ENCODE measurements at regions not wholly inside any gene's neighbourhood (a gene's known extent, or its start where the extent isn't known, plus 50 kb on each side); places are given as distances from the start of the nearest gene placed in this dataset.
"Not testable (repeated sequence)": the region's sequence is repeated elsewhere in the genome, so short reads cannot be mapped to it uniquely, and the experiment has no call there.

DNA sequence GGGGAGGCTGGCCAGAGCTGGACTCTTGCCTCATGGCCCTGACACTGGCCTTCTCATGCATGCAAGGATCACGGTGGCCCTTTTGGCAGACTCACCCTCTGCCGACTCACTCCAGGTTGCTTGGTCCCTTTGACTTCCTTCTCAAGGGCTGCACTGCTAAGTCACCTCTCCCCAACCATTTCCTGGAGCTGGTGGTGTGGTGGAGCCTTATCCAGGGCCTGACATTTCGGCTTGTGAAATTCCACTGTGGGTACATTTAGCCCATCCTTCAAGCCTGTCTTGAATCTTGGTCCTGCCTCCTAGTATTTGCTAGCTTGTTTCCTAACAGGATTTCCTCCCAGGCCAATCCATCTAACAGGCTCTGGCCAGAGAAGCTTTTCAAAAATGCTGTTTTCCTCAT lies 52.6 kb upstream of the JUN start:
- no peak for DNase-seq

DNA sequence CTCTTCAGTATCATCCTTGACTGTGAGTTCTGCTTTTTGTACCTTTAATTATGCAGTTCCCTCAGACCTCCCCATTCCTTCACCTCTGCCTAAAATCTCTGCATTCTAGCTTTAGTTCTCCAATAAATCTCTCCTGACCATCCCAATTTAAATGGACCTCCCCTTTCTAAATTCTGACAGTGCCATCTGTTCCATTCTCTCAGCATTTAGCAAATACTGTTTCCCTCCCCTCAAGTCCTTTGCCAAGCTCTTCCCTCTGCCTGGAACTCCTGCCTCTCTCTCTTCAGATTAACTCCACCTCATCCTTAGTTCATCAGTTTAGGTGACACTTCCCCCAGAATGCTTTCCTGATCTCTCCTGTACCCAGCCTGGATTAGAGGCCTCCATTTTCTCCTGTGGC lies 54.0 kb upstream of the JUN start:
- DNase-seq, result no peak

DNA sequence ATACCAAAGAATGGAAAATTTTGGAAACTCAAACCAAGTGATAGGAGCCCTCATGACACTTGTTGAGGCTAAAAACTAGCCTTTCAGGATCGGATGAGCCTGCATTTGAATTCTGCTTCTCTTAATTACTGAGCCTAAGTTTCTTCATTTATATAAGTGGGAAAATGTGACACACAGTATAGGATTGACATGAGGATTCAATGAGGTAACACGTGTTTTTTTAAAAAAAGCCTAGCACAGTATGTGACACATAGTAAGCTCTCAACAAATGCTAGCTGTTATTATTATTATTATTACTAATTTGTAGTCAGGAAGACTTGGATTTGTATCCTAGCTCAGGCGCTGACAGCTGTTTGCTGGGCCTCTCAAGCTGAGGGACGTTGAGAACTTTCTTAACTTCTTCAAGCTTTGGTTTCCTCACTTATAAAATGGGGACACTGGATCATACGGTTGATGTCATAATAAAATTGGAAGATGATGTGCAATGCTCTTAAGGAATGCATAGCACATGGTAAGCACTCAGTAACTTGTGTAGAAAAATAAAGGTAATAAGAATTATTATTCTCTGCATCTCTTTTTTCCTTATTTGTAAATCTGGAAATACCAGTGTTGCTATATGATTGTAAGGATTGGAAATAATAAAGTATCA lies 55.4 kb upstream of the JUN start:
- DNase-seq, result no peak

DNA sequence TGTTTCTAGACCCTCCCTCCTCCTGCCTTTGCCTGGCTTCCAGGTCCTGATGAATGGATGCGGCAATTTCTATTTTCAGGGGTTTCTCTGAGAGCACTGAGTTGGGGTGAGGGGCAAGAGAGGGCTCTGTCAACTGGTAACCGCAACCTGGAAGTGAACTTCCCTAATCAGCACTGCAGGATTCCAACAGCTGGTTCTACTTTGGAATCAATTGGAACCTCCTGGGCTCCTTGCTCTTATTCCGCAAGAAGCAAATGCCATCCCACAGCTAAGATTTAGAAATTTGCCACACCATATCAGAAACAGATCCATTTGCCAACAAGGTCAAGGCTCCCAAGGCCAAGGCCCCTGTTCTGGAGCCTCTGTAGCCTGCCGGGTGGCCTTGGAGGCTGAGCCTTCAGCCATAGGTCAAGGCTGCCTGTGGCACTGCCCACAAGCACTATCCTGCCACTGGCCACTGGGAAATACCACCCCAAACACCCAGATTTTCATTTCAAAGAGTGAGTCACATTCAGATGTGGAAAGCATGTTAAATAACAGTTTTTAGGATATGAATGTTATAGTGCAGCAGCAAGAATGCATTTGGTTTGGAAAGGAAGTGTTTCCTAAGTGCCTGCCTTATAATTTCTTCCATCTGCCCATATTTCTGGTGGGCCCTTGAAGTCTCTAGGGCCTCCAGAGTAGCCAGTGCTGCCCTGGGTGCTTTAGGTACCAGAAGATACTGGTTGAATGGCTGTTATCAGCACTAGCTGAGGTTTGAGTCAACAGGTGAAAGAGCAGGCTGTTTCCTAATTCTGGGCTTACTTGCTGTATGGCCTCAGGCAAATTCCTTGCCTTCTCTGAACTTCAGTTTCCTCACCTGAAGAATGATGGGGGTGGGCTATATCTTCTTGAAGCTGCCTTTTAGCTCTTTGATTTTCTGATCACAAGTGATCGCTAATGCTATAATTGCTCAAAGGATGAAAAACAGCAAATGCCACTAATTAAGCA lies 56.3 kb upstream of the JUN start:
- DNase-seq, result no peak

DNA sequence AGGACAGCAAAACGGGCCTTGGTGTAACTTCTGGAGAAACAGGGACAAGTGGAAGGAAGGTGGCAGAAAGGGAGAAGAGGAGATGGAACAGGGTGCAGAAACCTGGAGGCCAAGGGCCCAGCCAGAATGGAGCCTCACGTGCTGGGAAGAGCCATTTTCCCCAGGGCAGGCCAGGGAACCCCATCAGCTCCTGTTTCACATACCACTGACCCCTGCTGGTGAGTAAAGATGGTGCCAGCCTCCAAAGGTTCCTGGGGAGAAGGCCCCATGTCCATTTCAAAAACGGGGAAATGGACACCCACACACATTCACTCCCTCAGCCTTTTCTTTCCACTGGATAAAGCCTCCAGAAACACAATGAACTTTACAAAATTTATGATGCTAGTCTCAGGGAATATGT lies 57.6 kb upstream of the JUN start:
- peak; percentile 16 to 20 for DNase-seq

DNA sequence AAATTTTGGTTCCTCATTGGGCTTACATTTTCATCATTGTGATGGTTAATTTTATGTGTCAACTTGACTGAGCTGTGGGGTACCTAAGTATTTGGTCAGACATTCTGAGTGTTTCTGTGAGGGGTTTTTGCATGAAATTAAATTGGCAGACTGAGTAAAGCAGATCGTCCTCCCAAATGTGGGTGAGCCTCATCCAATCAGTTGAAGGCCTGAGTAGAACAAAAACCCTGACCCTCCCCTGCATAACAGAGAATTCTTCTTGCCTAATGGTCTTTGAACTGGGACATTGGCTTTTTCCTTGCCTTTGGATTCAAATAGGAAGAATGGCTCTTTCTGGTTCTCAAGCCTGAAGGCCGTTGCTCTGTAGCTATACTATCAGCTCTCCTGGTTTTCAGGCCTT lies 59.1 kb upstream of the JUN start:
- DNase-seq, result no peak

DNA sequence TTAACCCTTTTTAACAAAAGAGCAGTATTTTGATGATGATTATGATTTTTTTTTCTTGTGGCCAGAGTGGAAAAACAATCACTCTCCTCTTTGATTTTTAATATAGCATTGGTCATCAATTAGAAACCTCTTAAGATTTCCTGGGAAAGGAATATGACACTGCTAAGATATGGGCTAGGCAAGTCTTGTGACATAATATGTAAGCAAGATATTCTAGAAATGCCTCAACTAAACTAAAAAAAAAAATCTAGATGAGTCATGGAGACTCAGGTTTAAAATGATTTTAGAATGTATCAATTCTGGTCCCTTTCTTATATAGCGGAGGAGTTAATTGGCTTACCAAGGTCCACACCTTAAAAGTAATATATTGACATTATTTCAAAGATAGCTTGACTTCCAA lies 60.3 kb upstream of the JUN start:
- DNase-seq, result no peak

DNA sequence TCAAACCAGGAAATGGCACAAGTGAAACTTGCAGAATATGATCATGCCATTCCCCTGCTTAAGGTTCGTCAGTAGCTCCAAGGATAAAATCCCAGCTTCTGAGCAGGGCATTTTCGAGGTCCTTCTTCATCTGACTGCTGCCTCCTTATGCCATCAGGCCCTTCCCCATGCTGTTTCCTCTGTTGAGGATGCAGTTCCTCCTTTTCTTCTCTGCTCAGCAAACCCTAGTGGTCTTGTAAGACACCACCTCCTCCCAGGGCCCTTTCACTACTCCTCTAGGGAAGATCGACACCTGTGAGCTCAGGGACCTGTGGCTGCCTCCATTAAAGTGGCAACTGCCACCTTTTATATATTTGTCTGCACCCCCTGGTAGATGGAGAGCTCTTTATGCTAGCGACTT lies 62.1 kb upstream of the JUN start:
- DNase-seq, result no peak

DNA sequence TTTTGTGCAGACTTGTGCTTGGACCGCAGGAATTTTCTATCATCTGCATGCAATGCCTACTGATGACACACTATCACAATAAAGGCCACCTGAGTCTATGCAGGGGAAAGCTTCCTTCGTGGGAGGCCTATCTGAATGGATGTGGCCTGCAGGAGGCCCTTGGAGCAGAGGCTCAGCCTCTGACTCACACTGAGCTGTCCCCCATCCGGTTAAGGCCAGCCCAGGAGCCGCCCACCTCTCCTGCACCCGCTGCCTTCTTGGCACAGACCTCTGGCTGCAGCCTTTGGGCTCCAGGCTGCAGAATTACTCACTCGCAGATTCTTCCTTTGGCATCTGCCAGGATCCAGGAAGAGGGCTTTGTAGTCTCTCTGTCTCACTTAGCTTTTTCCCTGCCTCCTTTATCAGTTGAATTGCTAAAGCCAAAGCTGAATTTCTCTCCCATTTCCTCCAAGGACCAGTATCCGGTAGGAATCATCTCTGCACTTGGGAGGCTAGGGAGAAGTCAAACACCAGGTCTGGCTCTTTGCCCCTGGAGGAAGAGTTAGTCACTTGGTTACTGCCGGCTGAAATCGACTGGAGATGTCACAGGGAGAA lies 65.1 kb upstream of the JUN start:
- DNase-seq, result no peak

DNA sequence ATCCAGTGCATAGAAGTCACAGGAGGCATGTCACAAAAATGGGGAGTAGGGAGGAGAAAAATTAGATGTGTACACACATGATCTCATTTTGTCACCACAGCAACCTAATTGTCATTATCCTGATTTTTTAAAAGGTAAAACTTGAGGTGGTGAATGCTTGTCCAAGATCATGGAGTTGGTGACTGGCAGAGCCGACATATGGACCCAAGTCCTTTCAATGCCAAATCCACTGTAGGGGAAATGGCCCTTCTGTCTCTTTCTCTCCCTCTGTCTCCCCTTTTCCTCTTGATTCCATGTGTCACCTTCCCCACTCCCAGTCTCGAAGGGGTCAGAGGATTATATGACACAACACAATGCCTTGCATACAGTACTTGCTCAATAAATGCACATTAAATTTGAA lies 65.7 kb upstream of the JUN start:
- DNase-seq, result no peak

DNA sequence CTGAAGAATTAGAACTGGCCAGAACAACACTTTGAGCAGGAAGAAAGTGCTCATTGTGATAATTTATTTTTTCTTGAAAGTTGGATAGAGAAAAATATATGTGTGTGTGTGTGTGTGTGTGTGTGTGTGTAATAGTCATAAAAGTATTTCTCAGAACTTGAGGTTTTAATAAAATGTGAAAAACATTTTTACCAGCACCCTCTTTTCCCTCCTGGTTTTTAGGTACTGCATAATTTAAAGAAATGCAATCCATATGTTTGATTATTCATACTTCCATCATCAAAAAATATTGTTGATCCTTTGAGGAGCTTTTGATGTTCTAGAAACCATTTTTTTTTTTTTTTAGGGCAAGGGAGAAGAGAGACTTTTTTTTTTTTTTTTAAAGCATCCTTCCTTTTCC lies 66.8 kb upstream of the JUN start:
- DNase-seq, result no peak

DNA sequence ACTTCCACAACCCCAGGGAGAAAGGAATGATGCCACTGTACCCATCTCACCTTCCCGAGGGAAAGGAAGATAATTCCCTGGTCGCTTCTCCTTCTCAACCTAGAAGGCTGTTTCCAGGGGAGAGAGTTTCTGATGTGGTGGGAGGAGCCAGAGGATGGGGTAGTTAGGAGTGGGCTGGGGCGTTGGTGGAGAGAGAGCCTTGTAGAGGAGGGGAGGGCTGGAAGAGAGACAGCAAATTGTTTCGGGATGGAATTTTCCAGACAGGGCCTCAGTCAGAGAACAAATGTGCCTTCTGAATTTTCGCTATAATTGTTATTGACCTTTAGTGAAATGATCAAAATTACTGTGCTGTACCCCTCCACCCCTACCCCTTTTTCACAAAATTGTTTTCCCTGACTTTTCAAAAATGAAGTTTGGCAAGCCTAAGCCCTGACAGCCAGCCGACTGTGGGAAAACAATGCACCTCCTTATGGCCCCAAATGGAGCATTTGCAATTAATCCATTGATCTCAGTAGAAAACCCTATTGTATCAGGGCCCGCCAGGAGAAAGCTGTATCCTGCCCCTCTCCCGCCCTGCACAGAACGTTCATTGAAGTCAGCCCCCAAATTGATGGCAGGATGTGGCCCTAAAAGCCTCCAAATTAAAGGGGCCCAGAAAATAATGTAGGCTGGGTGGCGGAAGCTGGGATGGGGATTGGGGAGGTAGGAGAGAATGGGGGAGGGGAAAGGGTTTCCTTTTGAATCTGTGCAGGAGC lies 69.1 kb upstream of the JUN start:
- no peak for DNase-seq

DNA sequence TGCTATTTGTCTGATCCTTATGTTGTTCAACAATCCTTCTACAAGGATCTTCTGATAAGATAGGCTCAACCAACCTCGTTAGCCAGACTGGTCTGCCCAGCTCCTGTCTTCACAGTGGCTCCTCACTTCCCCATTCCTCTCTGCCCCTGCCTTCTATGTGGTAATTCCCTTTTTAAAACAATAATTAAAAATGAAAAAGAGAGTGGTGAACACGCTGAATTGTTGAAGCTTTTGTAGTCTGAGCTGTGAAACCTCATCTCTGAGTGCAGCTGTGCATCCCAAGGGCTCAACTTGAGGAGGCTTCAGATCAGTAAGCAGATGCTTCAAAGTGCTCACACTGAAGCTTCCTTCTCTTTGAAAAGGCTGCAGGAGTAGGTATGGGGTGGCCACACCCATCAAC lies 70.7 kb upstream of the JUN start:
- peak in 1 of 2 donors; percentile 3 for DNase-seq

DNA sequence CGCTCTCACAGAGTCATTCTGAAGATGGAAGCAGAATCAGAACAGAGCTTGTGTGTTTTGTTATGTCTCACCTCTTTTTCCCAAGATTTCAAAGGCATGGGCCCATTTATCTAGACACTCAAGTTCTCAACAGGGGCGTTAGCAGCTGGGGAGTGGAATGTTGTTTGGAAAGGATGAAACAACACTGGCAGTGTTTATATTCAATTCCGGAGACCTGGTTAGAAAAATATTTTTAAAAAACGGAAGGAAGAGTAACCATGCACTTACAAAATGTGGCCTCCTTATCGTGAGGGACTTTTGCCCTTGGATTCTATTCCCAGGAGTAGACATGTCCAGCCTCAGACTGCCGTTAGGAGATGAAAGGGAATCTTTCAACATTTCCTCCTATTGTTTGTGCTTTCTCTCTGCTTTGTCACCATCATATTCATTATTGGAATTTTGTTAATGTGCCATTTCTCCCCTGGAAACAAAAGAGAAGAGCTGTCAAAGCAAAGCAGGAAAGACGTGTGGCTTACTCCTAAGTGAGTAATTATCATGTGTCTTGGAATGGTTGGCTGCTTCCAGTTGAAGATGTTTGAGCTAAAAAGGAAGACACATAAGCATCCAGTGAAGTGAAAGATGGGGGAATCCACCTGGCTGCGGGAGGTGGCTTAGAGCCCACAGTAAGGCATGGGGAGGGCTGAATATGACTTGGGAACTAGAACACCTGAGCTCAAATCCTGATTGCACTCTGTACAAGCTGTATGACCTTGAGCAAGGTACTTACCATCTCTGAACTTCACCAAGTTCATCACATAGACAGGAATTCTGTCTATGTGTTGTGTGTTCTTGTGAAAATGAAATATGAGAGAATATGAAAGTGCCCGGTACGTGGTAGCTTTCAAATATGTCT lies 71.7 kb upstream of the JUN start:
- no peak for DNase-seq

DNA sequence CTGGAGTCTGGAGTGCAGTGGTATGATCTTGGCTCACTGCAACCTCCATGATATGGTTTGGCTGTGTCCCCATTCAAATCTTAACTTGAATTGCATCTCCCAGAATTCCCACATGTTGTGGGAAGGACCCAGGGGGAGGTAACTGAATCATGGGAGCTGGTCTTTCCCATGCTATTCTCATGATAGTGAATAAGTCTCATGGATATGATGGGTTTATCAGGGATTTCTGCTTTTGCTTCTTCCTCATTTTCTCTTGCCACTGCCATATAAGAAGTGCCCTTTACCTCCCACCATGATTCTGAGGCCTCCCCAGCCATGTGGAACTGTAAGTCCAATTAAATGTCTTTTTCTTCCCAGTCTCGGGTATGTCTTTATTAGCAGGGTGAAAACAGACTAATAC lies 72.4 kb upstream of the JUN start:
- DNase-seq, result not testable (repeated sequence)

DNA sequence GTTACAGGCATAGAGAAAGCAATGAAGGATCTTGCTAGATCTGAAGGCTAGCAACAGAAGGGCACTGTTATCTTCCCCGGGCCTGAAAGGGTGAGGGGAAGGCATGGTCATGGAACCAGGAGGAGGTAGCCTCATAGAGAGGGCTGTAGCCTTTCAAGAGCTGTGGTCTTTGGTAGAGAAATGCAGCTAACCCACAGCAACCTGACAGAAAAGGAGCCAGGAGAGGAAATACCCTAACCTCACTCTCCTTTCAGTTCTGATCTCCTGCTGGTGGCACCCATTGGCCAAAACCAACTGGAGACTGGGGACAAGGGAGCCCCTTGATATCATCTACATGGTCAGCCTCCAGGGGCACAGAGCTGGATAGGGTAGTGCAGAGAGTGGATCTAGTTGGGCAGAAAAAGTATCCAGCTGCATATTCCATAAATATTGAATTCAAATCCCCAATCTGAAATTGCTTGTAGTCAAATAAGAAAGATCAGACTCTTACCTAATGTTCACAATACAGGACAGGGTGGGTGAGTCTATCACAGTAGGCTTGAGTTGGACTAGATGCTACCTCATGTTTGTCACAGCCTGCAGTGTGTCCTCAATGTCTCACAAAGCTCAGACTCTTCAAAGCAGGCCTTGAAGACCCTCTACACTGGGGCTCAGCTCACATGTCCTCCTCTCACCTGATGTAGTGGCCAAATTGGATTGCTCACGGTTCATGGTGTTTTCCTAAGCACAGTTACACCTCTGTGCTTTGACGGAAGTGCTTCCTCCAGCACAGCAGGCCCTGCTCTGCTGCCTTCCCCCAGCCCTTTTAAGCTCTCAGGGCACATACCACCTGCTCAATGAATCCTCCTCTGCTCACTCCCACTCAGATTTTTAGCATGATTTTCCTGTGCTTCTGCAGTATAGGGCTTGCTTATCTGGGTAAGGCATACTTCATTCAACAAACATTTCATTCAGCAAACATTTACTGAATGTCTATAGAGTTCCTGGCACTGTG lies 74.1 kb upstream of the JUN start:
- DNase-seq, result peak in 1 of 2 donors; percentile 12

DNA sequence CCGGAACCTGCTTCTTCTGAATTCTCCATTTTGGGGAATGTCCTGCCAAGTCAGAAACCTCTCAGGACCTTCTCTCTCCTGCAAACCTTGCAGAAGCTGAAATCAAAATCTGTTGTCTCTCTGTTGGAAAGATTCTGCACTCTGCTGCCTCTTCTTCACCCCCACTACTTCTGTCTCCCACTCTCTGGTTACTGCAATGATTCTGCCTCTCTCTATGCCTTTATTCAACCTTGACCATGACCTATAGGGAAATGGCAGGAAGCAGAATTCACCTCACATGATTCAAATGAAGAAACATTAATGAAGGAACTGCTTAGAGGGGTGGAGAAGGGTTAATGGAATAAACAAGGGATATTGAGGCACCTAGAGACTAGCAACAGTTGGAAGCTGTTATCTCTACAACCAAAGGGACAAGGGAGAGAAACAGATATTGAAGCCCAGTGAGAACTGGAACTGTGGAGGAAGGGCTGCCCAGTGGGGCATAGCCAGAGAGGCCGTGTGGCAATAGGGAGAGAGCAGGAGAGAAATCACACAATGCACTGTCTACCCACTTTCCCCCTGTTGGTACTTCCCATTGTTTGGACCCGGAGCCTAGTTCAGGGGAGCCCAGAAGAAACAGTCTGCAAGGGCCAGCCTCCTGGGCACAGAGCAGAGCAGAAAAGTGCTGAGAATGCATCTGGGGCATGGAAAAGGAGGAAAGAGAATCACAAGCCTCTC lies 76.1 kb upstream of the JUN start:
- no peak for DNase-seq

DNA sequence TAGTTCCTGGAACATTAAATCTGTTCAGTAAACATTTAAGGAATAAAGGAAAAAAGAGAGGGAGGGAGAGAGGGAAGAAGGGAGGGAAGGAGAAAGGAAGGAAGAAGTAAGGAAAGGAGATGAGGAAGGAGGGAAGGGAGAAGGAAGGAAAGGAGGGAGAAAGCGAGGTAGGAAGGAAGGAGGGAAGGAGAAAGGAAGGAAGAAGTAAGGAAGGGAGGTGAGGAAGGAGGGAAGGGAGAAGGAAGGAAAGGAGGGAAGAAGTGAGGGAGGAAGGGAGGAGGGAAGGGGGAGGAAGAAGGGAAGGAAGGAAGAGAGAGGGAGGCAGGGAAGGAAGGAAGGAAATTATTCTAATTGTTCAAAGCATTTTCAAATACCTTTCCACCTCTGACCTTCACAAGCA lies 77.2 kb upstream of the JUN start:
- no peak for DNase-seq

DNA sequence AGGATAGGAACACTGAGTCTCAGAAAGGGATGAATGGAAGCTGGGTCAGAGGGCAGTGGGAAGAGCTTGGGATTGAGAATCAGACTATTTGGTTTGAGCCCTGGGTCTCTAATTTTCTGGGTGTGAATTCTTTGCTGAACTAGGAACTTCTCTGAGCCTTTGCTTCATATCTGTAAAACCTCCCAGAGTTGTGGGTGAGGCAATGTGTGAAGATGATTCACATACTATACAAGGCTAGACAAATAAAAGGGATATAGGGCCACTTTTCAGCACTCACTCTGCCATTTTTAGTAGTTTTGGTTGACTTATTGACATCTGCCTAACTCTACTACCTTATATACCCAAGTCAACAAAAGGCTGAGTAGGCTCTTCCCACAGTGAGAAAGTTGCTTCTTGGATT lies 77.7 kb upstream of the JUN start:
- DNase-seq, result no peak

DNA sequence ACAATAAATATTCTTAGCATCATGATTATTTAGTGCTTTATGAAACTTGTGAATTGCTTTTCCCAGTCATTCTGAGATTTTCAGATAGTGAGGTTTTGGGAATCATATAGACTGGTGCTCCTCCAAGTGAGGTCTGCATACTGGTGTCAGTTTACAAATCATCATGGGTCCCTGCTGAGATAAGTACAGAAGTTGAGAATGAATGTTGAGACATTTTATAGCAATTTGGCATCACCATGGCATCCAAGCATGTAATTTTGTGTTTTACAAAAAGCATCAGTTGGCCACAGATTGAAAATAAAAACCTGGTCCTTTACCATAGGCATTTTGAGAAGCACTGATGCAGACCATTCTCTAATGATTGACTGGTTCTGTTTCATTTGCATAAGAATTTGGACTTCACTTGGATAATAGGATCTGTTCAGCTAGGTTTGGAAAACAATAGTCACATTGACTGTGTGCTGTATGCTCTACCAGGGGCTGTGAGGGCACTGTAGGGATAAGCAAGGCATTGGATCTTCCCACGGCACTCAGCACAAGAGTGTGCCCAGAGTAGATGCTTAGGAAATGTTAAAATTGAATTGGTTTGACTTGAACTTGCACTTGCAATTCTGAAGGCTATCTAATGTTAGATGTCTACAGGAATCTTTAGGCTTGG lies 79.0 kb upstream of the JUN start:
- no peak for DNase-seq
